Cardiac muscle cell (in vitro differentiated cells and primary cell): ENCODE measurements at regions not wholly inside any gene's neighbourhood (a gene's known extent, or its start where the extent isn't known, plus 50 kb on each side); places are given as distances from the start of the nearest gene placed in this dataset.

Experiments
- DNase-seq, 2 donors: peaks; one replicate each; pipeline versions ENCODE4 v3.0.0 to v3.0.0-alpha.2; 2010 to 2017; ENCODE audit warnings: low read depth in 1 of 2, low spot score in 1 of 2
- H3K27ac ChIP-seq: fragments of 200-600 bp; sonication (generic); 2 replicates; pipeline ENCODE4 v1.5.1; 2016
- H3K27me3 ChIP-seq: fragments of 200-600 bp; sonication (generic); 2 replicates; pipeline ENCODE4 v1.6.0; 2016; ENCODE audit warnings: control low read depth
- H3K36me3 ChIP-seq: fragments of 200-600 bp; sonication (generic); 2 replicates; pipeline ENCODE4 v1.5.1; 2016; ENCODE audit warnings: control low read depth
- H3K4me1 ChIP-seq: fragments of 200-600 bp; sonication (generic); 2 replicates; pipeline ENCODE4 v1.8.1; 2017; ENCODE audit warnings: low read depth, mild to moderate bottlenecking, mixed run types
- H3K4me3 ChIP-seq: fragments of 200-600 bp; sonication (generic); 2 replicates; pipeline ENCODE4 v1.5.1; 2016; ENCODE audit warnings: mild to moderate bottlenecking
- H3K9me3 ChIP-seq: fragments of 200-600 bp; sonication (generic); 2 replicates; pipeline ENCODE4 v1.5.1; 2017; ENCODE audit warnings: low read depth, mild to moderate bottlenecking, control low read depth
- CTCF ChIP-seq: IDR thresholded peaks from 2 replicates; pipeline ENCODE4 v1.5.1; 2012; ENCODE audit warnings: low read depth, mild to moderate bottlenecking, low read length

- H3K27me3 ChIP-seq = no peaks in the 10 kb centered on the region
- H3K4me3 ChIP-seq = no peak overlapping the region
- TF ChIP-seq CTCF = no peak
- no peaks in the 10 kb centered on the region for H3K9me3 ChIP-seq
- no peak for DNase-seq
- H3K27ac ChIP-seq = no peak overlapping the region
- no peaks in the 10 kb centered on the region for H3K36me3 ChIP-seq
- H3K4me1 ChIP-seq = no peaks in the 10 kb centered on the region
Measured at GRCh38 chr6:67292169-67292568, 1342.9 kb upstream of the ADGRB3 start.

GRCh38 chr6:67287566-67287965 is 1347.5 kb upstream of the ADGRB3 start:
- Histone ChIP-seq H3K9me3 (no peaks in the 10 kb centered on the region), H3K4me1 (no peaks in the 10 kb centered on the region), H3K27me3 (no peaks in the 10 kb centered on the region), H3K4me3 (no peak overlapping the region), H3K36me3 (no peaks in the 10 kb centered on the region), H3K27ac (no peak overlapping the region)
- no peak for TF ChIP-seq CTCF
- DNase-seq = no peak

GRCh38 chr6:67285770-67286495 is 1349.1 kb upstream of the ADGRB3 start:
- Histone ChIP-seq H3K27ac (no peak overlapping the region), H3K9me3 (no peaks in the 10 kb centered on the region), H3K27me3 (no peaks in the 10 kb centered on the region), H3K36me3 (no peaks in the 10 kb centered on the region), H3K4me3 (no peak overlapping the region), H3K4me1 (no peaks in the 10 kb centered on the region)
- no peak for DNase-seq
- TF ChIP-seq CTCF = no peak

- TF ChIP-seq CTCF = no peak
- no peaks in the 10 kb centered on the region for H3K4me1 ChIP-seq
- no peak overlapping the region for H3K4me3 ChIP-seq
- no peaks in the 10 kb centered on the region for H3K27me3 ChIP-seq
- no peak overlapping the region for H3K27ac ChIP-seq
- H3K9me3 ChIP-seq = no peaks in the 10 kb centered on the region
- no peaks in the 10 kb centered on the region for H3K36me3 ChIP-seq
- DNase-seq = no peak
Measured at GRCh38 chr6:67277312-67277711, 1357.8 kb upstream of the ADGRB3 start.

- TF ChIP-seq CTCF = no peak
- no peak for DNase-seq
- H3K27ac ChIP-seq = no peak overlapping the region
Measured at GRCh38 chr6:67265996-67266921, 1368.8 kb upstream of the ADGRB3 start.

More at GRCh38 chr6:67265996-67266921, 1368.8 kb upstream of the ADGRB3 start:
- Histone ChIP-seq H3K36me3 (no peaks in the 10 kb centered on the region), H3K9me3 (no peaks in the 10 kb centered on the region), H3K27me3 (no peaks in the 10 kb centered on the region), H3K4me1 (no peaks in the 10 kb centered on the region), H3K4me3 (no peak overlapping the region)
